CD4-positive, alpha-beta T cell treated with Interleukin-21 for 1 hour (primary cell): ENCODE measurements at regions not wholly inside any gene's neighbourhood (a gene's known extent, or its start where the extent isn't known, plus 50 kb on each side); places are given as distances from the start of the nearest gene placed in this dataset.

Experiments
- DNase-seq: peaks from one replicate; pipeline ENCODE4 v3.0.0-alpha.2; 2020

DNA sequence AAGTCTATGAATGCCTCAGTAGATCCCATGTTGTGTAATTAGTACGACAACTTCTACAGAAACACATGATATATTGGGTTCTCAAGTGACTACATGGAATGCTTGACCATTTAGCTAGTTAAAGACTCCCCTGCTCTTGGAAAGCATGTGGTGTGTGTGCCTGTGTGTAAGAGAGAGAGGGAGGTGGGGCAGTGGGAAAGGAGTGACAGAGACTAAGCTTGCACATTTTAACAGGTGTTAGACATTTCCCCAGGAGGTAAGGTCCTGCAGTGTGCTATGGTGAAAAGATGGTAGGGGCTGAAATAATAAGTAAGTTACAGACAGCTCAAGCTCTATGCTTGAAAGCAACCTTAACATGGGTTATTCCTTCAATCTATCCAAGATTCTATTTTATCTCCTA is 241.7 kb upstream of the GHITM start:
- DNase-seq, result no peak

DNA sequence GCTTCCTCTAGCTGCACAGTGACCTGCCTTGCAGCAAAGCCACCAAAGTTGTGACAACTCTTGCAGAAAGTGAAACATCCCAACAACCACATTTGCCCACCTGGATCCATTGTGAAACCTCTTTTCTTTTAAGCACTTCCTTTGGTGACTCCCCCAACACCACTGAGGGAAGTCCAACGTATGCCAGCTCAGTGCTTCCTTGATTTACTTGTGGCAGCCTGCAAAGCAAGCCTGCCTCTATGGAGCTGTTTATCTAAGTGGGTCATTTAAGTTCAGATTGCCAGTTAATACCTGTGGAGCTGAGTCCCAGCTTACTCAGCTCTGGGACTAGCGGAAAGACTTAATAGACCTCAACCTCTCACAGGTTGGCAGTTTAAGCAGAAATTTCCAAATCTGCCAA is 230.8 kb upstream of the GHITM start:
- no peak for DNase-seq

DNA sequence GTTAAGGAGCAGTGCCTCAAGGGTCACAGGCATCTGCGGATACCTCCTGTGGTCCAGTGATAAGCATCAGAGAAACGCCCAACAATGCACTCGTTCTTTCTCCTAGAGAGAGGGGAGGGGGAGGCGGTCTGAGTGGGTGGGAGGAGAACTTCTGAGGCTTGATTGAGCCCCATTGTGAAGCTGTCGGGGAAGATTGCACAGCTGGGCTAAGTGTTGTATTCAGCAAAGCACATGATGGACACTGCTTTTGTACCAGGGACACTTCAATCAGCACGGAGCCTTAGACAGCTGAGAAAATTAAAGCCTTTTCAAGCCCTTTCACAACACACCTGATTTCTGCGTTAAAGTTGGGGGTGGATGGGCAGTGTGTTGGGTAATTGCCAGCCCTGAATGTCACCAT is 230.3 kb upstream of the GHITM start:
- no peak for DNase-seq

DNA sequence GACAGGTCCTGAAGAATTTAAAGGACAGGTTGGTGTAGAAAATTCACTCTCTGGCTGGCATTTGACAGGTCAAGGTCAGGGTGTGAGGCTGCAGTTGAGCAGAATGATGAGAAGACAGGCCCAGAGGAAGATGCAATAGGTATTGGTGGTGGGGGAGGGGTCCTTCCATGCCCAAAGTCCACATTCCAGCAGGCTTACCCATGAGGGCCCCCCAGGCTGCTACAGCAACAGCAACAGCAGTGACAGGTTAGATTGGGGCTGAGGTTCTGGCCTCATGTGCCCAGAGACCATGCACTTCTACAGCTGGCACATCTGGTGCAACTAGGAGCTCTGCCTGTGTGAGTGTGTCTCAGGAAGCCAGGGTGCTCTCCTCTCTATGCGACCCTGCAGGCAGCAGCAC is 223.5 kb upstream of the GHITM start:
- no peak for DNase-seq

DNA sequence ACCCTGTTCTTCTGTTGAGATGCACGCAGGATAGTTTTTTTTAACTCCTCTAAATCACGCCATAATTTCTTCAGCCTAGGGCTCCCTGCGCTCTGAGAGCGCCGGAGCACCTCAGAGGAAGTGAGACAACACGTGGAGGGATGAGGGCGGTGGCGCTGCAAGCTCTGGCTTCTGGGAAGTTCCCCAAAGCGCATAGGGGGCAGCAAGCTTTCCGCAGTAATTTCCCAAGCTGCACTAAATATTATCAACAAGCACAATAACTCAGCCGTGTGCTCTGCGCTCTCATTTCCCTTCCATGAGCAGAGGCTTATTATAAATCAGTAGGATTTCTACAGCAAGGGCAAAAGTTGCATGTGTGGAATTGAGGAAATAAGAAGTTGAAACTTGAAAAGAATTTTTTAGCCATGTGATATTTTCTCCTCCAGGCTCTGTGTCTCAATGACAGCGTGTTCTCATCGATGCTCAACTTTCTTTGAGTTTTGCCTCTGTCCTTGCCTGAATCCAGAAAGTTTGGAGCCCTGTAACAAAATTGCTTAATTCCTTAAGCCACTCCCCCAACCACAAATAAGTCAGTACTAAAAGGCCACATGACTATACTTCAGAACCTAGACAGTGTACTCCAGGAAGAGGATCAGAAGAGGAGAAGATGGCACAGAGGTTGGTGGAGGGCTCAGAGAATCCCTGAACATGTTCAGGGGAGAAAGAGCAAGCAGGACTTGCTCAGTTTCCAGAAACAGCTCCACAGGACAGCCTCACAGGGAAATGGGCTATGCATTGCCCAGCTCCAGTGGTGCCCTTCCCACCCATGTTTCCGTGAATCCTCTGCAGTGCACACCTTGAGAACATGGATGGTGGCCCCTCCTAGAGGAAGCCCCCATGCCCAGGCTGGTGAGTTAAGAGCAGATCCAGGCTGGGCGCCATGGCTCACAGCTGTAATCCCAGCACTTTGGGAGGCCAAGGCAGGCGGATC is 221.5 kb upstream of the GHITM start:
- no peak for DNase-seq

DNA sequence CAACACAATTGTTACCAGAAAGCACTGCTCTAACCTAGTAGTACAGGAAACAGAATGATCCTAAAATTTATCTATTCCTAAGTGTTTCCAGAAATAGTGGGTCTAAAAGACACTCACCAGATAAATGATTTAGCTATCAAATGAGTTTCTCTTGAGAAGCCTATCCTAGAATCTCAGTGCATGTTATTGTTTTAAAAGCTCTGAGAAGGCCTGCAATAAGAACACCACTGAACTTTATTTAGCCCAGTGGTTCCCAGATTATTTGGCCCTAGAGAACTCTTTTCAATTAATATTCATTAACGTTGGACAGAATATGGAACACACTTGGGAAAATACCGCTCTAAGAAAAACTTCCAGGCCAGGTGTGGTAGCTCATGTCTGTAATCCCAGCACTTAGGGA is 220.1 kb upstream of the GHITM start:
- no peak for DNase-seq

DNA sequence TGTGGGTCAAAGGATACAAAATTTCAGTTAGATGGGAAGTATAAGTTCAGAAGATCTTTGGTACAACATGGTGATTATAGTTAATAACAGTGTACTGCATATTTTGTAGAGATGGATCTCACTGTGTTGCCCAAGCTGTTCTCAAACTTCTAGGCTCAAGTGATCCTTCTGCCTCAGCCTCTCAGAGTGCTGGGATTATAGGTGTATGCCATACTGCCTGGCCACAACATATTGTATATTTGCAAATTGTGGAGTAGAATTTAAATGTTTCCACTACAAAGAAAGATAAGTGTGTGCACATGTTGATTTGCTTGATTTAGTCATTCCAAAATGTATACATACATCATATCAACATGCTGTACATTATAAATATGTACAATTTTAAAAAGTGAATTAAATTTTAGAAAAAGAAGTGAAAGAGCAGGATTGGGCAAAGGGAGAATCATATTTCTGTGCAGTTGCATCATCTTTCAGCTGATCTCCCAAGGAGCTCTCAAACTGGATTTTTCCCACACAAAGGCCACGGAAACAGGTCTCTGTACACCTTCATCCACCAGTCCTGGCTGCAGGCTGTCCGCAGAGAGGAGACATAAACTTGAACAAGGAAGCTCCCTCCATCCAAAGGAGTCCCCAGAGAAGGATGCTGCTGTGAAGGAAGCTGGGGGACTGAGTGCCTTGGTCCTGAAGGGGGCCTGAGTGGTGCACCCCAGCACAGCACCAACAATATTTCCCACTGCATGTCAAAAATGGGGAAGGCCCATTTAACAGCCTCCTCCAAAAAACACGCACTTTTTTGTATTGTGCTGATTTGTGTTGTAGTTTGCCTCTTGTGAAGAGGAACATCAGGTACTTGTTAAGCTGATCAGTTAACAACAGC is 217.1 kb upstream of the GHITM start:
- DNase-seq, result no peak

DNA sequence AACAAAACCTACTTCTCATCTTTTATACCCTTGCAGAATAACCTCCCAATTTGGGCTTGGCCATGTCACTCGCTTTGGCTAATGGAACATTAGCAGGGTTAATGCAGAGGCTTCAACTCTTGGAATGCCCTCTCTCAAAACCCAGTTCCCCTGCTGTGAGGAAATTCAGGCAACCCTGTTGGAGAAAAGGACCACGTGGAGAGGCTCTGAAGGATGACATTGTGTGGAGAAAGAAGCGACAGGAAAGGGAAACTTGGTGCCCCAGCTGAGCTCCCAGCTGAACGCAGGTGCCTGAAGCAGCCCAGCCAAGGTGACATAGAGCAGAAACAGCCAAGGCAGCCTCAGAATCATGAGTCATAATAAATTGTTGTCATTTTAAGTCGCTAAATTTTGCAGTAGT is 214.2 kb upstream of the GHITM start:
- DNase-seq, result no peak

DNA sequence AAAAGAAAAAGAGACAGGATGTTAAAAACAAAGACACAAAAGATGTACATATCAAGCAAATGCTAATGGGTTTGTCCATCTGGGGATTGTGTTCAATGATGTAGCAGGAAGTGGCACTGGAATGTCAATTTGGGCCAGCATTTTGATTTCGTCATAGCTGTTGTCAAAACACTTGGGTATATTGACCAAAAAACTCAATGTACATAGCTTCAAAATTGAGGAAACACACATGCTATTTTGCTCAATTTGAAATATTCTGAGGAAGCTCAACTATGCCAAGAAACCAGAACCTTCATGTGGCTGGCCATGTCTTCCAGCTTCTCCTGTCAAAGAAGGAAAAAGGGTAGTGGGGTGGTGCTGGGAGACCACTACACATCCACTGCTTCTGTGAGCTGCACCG is 212.7 kb upstream of the GHITM start:
- DNase-seq, result no peak

DNA sequence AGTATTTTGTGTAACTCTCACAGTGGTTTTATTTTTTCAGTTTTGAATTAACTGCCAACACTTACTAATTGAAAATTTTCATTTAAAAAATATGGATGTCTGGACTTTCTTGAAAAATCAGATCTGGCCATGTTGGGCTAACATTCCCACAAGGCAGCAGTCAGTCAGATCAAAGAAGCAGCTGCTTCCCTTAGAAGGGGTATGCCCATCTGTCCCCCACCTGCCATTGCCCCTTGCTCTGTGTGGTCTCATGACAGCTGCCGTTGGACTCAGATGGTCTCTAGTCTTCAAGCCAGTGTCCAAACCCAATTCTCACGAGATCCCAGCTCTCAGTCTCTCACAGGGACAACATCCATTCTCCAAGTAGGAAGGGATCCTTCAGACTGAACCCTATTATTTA is 212.1 kb upstream of the GHITM start:
- DNase-seq, result no peak

DNA sequence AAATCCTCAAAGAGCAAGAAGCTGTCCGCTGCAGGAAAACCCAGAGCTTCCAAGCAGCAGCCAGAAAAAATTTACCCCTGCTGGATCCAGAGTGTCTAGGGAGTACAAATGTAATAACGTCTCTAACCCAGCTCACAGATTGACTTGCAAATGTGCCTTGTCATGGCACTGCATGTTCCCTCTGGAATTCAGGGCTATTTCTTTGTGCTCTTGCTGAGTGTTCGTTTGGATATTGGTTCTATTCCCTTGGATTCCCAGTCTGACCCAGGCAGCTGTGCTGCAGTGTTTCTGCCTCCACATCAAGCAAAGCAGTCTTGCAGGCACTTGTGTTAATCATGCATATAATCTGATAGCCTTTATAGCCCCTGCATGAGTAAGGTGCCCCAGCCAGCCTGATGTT is 209.9 kb upstream of the GHITM start:
- no peak for DNase-seq

DNA sequence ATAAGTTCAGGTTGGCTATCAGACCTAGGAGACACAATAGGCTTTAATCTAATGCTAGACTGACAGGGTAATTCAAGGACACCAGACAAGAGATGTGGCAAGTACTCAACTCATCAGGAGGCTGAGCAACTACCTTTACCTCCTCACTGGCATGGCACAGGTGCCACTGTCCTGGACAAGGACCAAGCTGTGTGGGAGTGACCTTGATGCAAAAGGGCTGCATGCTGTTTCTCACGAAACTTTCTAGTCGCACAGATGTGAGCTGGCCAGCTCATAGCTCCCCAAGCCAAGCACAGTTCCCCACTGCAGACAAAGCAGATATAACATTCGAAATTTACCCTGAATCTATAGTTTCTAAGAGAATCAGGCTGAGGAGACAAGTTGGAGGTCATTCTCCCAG is 207.6 kb upstream of the GHITM start:
- no peak for DNase-seq

DNA sequence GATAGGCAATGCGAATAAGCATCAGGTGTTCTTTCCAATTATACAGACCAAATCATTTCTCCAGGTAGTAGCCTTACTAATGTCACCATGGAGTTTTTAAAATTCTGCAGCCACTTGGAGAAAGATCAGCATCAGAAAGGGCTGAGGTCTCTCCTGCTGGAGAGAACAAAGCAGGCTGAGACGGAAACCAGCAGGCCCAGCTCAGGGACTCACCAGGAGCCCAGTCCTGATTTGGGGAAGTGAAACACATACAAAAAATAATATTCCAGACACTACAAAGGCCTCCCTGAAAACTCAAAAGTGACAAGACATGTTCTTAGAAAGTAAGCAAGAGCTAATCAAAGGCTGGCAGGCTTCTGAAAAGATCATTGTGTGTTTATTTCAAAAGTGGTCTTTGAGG is 207.1 kb upstream of the GHITM start:
- no peak for DNase-seq

DNA sequence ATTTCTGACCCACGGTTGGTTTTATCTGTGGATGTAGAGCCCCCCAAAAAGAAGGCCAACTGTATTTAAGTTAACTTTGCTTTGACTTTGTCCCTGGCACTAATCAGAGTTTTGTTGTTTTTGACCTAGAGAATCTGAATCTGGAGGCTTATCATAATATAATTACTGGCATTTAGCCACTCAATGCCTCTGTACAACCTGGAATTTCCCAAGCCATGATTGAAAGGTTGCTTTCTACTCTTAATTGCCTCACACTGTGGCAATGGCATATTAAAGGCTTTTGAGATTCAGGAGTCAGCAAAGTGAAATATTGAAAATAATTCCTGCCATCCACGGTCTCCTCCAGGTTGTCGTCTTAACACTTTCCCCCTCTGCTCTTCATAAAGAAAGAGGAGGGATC is 205.2 kb upstream of the GHITM start:
- no peak for DNase-seq

DNA sequence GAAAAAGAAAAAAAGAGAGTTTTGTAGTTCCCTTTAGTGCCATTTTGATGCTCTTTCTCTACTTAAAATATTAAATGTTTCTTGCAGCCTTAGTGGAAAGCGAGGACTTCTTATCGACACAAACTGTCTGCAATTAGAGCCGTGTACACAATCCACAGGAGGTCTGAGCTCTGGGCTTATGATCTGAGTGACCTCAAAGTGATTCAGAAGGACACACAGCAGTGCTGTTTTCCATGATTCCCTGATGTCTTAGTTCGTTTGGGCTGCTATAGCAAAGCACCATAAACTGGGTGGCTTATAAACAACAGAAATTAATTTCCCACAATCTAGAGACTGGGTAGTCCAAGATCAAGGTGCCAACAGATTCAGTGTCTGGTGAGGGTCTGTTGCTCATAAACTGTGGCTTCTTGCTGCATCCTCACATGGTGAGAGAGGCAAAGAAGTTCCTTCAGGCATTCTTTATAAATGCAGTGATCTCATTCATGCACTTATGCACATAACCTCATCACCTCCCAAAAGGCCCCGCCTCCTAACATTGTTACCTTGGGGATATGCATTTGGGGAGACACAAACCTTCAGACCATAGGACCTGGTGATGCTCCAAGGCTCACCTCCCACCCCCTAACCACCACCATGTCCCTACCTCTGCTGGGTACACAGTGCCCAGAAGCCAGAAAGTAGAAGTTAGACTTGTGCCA is 204.5 kb upstream of the GHITM start:
- no peak for DNase-seq

DNA sequence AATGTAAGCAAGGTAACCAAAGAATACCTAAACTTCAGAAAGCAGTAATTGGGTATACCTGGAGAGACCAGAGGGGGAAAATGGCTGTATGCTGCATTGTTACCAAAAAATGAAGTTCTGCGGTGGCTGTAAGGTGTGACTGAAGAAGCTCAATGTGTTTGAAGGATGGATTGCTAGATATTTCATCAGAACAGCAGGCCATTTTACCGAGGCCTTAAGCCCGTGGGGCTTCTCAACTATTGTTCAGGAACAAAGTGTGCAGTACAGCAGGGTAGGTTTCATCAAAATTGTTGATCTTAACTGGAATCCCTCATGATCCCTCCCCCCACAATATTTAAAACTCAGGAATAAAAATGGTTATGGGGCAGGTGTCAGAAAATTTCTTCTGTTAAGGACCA is 204.0 kb upstream of the GHITM start:
- DNase-seq, result no peak

DNA sequence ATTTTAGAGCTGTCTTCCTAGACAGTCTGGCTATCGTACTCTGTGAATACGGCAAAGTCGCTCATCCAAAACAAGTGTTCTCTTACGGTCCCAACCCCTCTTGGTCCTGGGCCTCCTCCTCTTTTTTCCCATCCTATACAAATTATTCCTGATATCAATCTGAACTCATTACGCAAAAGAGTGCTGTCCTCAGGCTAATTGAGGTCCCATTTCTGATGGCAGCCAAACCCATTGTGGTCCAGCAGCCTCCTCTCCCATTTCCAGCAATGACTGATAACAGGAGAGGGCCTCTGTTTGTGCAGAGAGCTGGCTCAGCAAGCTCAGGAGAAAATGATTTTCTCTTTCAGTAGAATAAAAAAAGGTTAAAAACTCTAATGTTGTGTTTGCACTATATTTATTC is 203.4 kb upstream of the GHITM start:
- no peak for DNase-seq

DNA sequence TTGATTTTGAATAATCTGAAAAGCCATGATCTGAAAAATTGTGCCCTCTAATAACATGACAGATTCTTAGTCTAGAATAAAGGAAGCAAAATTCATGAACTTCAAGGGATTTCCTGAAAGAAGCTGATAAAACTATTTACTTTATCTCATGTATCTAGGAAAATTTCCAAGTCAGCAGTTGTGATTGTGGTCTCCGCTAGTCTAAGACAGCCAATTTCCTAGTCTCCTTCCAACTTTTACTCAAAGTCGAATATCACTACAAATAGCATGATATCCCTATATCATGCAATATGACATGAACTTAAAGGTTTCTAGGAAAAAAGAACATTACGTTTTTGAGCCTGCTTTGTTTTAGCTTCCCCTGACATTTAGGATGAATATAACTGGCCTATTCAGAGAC is 202.1 kb upstream of the GHITM start:
- no peak for DNase-seq

DNA sequence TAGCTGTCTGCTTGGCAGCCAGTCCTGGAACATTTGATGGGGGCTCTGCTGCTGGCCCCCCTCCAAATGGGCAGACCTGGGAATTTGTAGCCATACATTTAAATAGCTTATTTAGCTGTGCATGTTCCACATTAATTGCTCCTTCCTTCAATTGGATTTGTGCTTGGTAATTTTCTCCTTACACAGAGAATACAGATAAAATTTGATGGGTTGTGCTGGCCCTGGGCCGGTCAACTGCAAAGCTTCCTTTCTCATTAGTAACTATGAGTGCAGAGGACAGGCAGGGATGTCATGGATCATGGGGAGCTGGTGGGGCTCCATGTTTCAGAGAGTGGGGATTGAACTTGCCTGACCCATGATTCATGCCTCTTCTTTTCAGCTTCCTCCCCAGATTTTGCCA is 201.5 kb upstream of the GHITM start:
- no peak for DNase-seq

DNA sequence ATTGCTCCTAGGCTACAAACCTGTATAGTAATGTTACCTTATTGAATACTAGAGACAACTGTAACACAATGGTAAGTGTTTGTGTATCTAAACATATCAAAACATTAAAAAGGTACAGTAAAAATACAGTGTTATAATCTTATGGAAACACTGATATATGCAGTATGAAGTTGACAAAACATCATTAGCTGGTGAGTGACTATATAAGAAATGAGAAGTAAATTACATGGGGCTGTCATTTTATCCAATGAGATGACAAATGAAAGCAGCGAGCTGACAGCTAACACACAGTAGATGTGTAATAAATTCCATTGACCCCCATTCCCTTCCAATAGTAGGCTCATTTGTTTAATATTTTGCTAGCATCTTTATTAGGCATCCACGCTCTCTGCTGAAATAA is 198.1 kb upstream of the GHITM start:
- no peak for DNase-seq

DNA sequence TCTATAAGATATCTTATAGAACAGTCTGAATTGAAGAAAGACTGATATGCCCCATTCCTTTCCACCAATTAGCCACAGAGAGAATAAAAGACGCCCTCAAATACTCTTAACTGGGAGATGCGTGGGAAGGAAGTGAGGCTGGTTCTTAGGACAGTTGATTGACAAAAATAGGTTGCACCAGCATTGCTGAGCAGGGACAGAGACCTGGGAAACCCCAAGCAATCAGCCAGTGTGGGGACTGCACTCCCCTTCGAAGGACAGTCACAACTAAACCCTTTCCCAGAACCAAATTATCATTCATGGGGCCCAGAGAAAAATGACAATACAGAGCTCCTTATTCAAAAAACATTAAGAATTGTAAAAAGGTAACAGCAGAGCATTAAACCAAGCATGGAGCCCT is 196.9 kb upstream of the GHITM start:
- DNase-seq, result no peak

DNA sequence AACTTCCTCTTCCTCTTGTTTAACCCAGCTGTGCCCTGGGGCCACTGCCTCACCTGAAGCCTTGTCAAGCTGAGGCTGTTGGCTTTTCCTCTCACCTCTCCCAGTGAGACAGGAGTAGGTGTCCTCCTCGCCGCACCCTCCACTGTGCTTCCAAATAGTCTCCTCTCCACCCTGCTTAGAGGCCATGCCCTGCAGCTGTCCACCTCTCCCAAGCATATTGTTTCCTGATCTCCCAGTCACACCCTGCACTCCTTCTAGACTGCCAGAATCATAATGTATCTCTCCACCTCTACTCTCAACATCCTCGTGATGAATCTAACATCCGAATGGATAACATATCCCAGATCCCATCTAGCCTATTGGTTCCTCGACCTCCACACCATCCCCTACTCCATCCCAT is 196.3 kb upstream of the GHITM start:
- DNase-seq, result no peak

DNA sequence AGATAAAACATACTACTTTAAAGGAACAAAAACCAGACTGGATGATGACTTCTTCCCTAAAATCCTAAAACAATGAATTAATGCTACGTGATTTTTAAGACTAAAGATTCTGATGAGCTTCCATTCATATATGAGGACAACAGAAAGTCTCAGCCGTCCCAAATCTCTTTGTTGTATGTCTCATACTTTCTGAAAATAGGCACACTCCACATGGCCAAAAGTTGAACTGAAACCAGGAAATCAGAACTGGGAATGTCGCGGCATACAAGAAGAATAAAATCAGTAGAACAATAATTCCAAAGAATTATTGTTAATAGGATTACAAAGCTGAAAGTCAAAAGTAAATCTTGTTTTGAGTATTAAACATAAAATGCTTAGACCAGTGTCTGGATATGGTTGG is 195.4 kb upstream of the GHITM start:
- no peak for DNase-seq
